ENCODE measurements at regions not wholly inside any gene's neighbourhood (a gene's known extent, or its start where the extent isn't known, plus 50 kb on each side); places are given as distances from the start of the nearest gene placed in this dataset.
"Not testable (repeated sequence)": the region's sequence is repeated elsewhere in the genome, so short reads cannot be mapped to it uniquely, and the experiment has no call there.

- H3K36me3 ChIP-seq (ENCODE audit: control insufficient read depth, insufficient read depth, low read length); H3K9ac ChIP-seq (ENCODE audit: low read length); H3K27ac ChIP-seq (ENCODE audit: low read depth, low read length); H3K4me1 ChIP-seq (ENCODE audit: control insufficient read depth, insufficient read depth, low read length); H3K9me3 ChIP-seq (ENCODE audit: control insufficient read depth, insufficient read depth, low read depth, low read length); H3K4me3 ChIP-seq (ENCODE audit: low read depth, low read length): not testable (repeated sequence)
- H3K27me3 ChIP-seq (ENCODE audit: control insufficient read depth, insufficient read depth, low read length) = peaks cover 25% of the 10 kb centered on the region
Observed at GRCh38 chr2:95686056-95686825, 94.4 kb downstream of the TRIM43 start.

DNA sequence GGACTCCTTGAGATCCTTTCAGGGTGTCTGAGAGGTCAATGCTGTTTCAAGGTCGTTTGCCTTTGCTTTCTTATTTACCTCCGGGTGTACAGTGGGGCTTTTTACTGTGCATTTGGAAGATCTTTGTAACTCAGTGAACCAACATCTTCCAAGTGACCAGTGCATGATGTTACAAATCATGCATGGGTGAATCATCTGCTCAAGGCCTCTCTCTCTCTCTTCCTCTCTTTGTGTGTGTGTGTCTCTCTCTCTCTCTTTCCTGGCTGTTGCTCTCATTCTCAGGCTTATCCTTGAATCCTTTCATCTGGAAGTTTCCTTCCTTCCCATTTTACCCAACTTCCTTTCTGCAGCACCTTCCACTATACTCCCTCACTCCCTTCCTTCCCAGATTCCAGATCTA, 96.1 kb downstream of the TRIM43 start:
- not testable (repeated sequence) for H3K4me1 ChIP-seq (ENCODE audit: control insufficient read depth, insufficient read depth, low read length); H3K27ac ChIP-seq (ENCODE audit: low read depth, low read length); H3K36me3 ChIP-seq (ENCODE audit: control insufficient read depth, insufficient read depth, low read length); H3K4me3 ChIP-seq (ENCODE audit: low read depth, low read length); H3K9me3 ChIP-seq (ENCODE audit: control insufficient read depth, insufficient read depth, low read depth, low read length); H3K9ac ChIP-seq (ENCODE audit: low read length)
- peaks cover 13% of the 10 kb centered on the region for H3K27me3 ChIP-seq (ENCODE audit: control insufficient read depth, insufficient read depth, low read length)

DNA sequence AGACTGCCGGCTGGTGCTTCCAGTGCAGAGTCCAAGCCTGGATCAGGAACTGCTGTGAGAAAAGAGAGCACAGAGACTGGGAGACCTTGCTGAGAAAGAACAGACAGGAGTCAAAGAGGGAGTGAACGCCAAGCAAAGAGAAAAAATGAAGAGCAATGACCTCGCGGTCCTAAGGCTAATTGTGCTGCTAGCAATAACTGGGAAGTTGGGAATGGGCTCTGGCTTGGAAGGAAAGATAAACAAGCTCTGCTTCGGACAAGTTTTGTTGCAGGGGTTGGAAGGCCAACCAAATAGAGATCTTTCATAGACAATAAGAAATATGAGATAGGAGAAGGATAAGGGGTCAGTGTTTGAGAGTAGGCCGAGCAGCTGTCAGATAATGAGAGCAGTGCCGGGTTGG, 99.4 kb downstream of the TRIM43 start:
- not testable (repeated sequence) for H3K9me3 ChIP-seq (ENCODE audit: control insufficient read depth, insufficient read depth, low read depth, low read length); H3K36me3 ChIP-seq (ENCODE audit: control insufficient read depth, insufficient read depth, low read length); H3K4me3 ChIP-seq (ENCODE audit: low read depth, low read length); H3K4me1 ChIP-seq (ENCODE audit: control insufficient read depth, insufficient read depth, low read length); H3K27me3 ChIP-seq (ENCODE audit: control insufficient read depth, insufficient read depth, low read length); H3K27ac ChIP-seq (ENCODE audit: low read depth, low read length); H3K9ac ChIP-seq (ENCODE audit: low read length)

GRCh38 chr2:95693071-95693846, 101.5 kb downstream of the TRIM43 start:
- not testable (repeated sequence) for H3K36me3 ChIP-seq (ENCODE audit: control insufficient read depth, insufficient read depth, low read length); H3K9ac ChIP-seq (ENCODE audit: low read length); H3K4me1 ChIP-seq (ENCODE audit: control insufficient read depth, insufficient read depth, low read length); H3K9me3 ChIP-seq (ENCODE audit: control insufficient read depth, insufficient read depth, low read depth, low read length); H3K27ac ChIP-seq (ENCODE audit: low read depth, low read length); H3K4me3 ChIP-seq (ENCODE audit: low read depth, low read length)
- H3K27me3 ChIP-seq (ENCODE audit: control insufficient read depth, insufficient read depth, low read length) = peaks cover 11% of the 10 kb centered on the region; the same call in 1 of the 2 replicates

DNA sequence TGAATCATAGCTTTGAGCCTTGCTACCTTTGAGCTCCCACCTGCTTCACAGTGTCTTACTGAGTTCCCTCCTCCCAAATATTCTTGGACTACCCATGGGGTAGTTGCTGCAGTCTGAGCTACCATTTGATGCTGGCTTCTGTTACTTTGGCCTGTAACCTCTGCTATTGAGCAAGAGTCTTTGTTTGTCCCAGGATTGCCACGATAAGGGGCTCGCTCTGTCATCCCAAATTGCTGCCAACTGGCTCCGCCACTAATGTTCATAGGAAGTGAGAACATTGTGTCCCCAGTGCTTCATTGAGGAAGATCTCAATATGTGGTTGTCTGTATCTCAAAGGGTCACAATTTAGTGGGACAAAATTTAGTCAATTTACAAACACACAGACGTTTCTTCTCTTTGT, 103.8 kb downstream of the TRIM43 start:
- no peak overlapping the region for H3K9ac ChIP-seq (ENCODE audit: low read length)
- no peaks in the 10 kb centered on the region; the same call in 1 of the 2 replicates for H3K4me1 ChIP-seq (ENCODE audit: control insufficient read depth, insufficient read depth, low read length)
- no peaks in the 10 kb centered on the region for H3K9me3 ChIP-seq (ENCODE audit: control insufficient read depth, insufficient read depth, low read depth, low read length)
- H3K27ac ChIP-seq (ENCODE audit: low read depth, low read length) = no peak overlapping the region
- H3K36me3 ChIP-seq (ENCODE audit: control insufficient read depth, insufficient read depth, low read length) = no peaks in the 10 kb centered on the region
- H3K4me3 ChIP-seq (ENCODE audit: low read depth, low read length) = no peak overlapping the region
- peaks cover 8% of the 10 kb centered on the region; the same call in 1 of the 2 replicates for H3K27me3 ChIP-seq (ENCODE audit: control insufficient read depth, insufficient read depth, low read length)

- Histone ChIP-seq H3K9ac (ENCODE audit: low read length) (no peak overlapping the region), H3K9me3 (ENCODE audit: control insufficient read depth, insufficient read depth, low read depth, low read length) (no peaks in the 10 kb centered on the region), H3K4me1 (ENCODE audit: control insufficient read depth, insufficient read depth, low read length) (no peaks in the 10 kb centered on the region; the same call in 1 of the 2 replicates), H3K27ac (ENCODE audit: low read depth, low read length) (no peak overlapping the region), H3K27me3 (ENCODE audit: control insufficient read depth, insufficient read depth, low read length) (peaks cover 8% of the 10 kb centered on the region; the same call in 1 of the 2 replicates), H3K4me3 (ENCODE audit: low read depth, low read length) (no peak overlapping the region), H3K36me3 (ENCODE audit: control insufficient read depth, insufficient read depth, low read length) (no peaks in the 10 kb centered on the region)
Observed at GRCh38 chr2:95698146-95698545, 106.3 kb downstream of the TRIM43 start.

DNA sequence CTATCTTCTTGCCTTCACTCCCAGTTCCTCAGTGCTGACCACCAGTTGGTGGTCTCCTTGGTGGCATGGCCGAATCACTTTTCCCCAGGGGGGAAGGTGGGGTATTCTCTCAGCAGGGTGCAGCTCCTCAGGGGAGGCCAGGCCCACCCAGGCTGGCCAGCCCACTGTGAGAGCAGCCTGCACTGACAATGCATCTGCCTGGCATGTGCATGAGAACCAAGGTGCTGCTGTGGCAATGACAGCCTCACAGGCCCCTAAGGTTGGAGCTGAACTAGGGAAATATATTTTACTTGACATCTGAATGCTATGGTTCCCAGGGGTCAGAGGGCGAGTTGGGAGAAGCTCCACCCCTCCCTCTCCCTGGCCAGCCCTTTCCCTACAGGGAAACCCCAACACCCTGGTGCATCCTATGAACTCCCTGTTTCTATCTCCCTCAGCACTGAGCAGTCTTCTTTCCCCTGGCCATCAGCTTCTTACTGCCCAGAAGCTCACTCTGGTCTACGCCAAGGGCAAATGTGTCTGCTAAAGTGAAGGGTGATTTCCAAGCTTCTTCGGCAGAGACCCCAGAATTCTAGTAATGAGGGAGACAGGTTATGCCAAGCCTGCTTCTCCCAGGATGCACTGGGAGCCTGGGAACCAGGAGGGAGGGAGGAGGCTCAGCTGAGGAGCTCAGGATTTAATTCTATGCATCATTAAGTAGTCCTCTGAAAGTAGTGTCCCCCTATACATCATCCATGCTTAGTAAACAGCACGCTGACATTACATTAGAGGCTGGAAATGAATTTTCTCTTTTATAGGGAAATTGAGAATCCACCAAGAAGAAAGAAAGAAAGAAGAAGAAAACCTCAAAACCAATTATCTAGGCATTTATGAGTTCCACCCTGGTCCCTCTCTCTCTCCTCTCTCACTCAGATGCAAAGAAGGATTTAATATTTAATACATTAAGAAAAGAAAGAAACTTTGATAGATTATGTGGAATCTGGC, 107.7 kb downstream of the TRIM43 start:
- H3K27ac ChIP-seq (ENCODE audit: low read depth, low read length); H3K4me1 ChIP-seq (ENCODE audit: control insufficient read depth, insufficient read depth, low read length); H3K36me3 ChIP-seq (ENCODE audit: control insufficient read depth, insufficient read depth, low read length); H3K9me3 ChIP-seq (ENCODE audit: control insufficient read depth, insufficient read depth, low read depth, low read length); H3K9ac ChIP-seq (ENCODE audit: low read length); H3K27me3 ChIP-seq (ENCODE audit: control insufficient read depth, insufficient read depth, low read length); H3K4me3 ChIP-seq (ENCODE audit: low read depth, low read length): not testable (repeated sequence)

DNA sequence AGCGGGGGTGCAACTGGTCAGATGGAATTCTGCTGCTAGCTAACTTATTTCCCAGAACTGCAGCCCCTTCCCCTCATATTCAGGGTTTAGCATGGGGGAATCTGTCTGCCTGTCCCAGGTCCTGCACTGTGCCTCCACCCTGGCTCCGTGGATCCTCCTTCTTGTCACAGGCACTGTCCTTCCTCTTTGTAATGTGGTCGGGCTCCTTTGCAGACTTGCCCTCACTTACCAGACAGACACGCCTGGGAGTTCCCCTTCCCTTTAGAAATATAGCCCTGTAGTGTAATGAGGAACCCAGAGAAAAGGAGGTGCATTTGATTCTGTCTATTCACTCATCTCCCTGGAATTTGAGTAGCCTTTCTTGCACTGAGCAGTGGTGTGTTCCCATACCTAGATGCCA, 108.7 kb downstream of the TRIM43 start:
- no peak overlapping the region for H3K4me3 ChIP-seq (ENCODE audit: low read depth, low read length)
- H3K9me3 ChIP-seq (ENCODE audit: control insufficient read depth, insufficient read depth, low read depth, low read length) = no peaks in the 10 kb centered on the region
- no peak overlapping the region for H3K27ac ChIP-seq (ENCODE audit: low read depth, low read length)
- no peaks in the 10 kb centered on the region; the same call in 1 of the 2 replicates for H3K4me1 ChIP-seq (ENCODE audit: control insufficient read depth, insufficient read depth, low read length)
- no peak overlapping the region for H3K9ac ChIP-seq (ENCODE audit: low read length)
- peaks cover 8% of the 10 kb centered on the region; the same call in 1 of the 2 replicates for H3K27me3 ChIP-seq (ENCODE audit: control insufficient read depth, insufficient read depth, low read length)
- no peaks in the 10 kb centered on the region for H3K36me3 ChIP-seq (ENCODE audit: control insufficient read depth, insufficient read depth, low read length)

DNA sequence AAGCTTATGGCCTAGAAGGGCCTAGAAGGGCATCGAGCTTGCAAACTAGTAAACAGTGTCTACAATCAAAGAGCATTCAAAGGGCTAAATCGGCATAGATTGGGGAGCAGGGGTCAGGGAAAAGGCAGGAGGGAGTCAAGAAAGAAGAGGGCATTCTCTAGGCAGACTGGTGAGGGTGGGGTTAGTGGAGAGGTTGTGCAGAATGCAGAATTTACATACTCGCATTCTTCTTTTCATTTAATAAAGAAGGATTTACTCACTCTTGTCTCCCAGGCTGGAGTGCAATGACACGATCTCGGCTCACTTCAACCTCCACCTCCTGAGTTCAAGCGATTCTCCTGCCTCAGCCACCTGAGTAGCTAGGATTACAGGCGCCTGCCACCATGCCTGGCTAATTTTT, 110.7 kb downstream of the TRIM43 start:
- Histone ChIP-seq H3K9me3 (ENCODE audit: control insufficient read depth, insufficient read depth, low read depth, low read length) (no peaks in the 10 kb centered on the region), H3K4me3 (ENCODE audit: low read depth, low read length) (no peak overlapping the region), H3K36me3 (ENCODE audit: control insufficient read depth, insufficient read depth, low read length) (no peaks in the 10 kb centered on the region), H3K9ac (ENCODE audit: low read length) (no peak overlapping the region), H3K27ac (ENCODE audit: low read depth, low read length) (no peak overlapping the region), H3K4me1 (ENCODE audit: control insufficient read depth, insufficient read depth, low read length) (no peaks in the 10 kb centered on the region; the same call in 1 of the 2 replicates), H3K27me3 (ENCODE audit: control insufficient read depth, insufficient read depth, low read length) (no peaks in the 10 kb centered on the region)

DNA sequence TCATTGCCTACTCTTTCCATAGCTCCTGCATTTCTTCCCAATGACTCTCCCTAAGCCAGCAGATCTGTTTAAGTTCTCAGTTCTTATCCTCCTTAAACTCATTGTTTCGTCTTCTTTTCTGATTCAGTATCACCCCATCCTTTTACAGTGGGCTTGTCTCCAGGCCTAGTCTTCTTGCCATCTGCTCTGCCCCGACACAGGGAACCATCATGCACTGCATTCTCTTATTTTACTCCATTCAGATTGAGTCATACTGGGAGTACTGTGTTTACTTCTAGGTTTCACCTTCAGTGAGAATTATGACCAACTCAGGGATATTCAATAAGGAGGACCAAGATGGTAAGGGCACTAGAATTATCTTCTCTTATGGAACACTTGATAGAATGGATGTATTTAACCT, 115.4 kb downstream of the TRIM43 start:
- H3K9me3 ChIP-seq (ENCODE audit: control insufficient read depth, insufficient read depth, low read depth, low read length); H3K4me3 ChIP-seq (ENCODE audit: low read depth, low read length); H3K4me1 ChIP-seq (ENCODE audit: control insufficient read depth, insufficient read depth, low read length); H3K27ac ChIP-seq (ENCODE audit: low read depth, low read length); H3K27me3 ChIP-seq (ENCODE audit: control insufficient read depth, insufficient read depth, low read length); H3K9ac ChIP-seq (ENCODE audit: low read length); H3K36me3 ChIP-seq (ENCODE audit: control insufficient read depth, insufficient read depth, low read length): not testable (repeated sequence)
